Dermis blood vessel endothelial cell (primary cell): ENCODE measurements at regions not wholly inside any gene's neighbourhood (a gene's known extent, or its start where the extent isn't known, plus 50 kb on each side); places are given as distances from the start of the nearest gene placed in this dataset.
A peak's percentile ranks its signal among the peaks of the same experiment; 100 is the strongest.
"Not testable (repeated sequence)": the region's sequence is repeated elsewhere in the genome, so short reads cannot be mapped to it uniquely, and the experiment has no call there.

ENCODE experiments used
- DNase-seq: peaks from one replicate; pipeline ENCODE4 v3.0.0; 2010

GRCh38 chr4:189800545-189801088 is 140.1 kb upstream of the FRG1 start:
- DNase-seq, result no peak

- no peak for DNase-seq
Observed at GRCh38 chr4:189802884-189803283, 137.8 kb upstream of the FRG1 start.

GRCh38 chr4:189804894-189805293 is 135.8 kb upstream of the FRG1 start:
- no peak for DNase-seq

- no peak for DNase-seq
Observed at GRCh38 chr4:189806506-189806905, 134.2 kb upstream of the FRG1 start.

- DNase-seq, result no peak
Observed at GRCh38 chr4:189807031-189807430, 133.6 kb upstream of the FRG1 start.

- DNase-seq, result no peak
Observed at GRCh38 chr4:189809241-189809735, 131.4 kb upstream of the FRG1 start.

- no peak for DNase-seq
Observed at GRCh38 chr4:189809839-189810238, 130.8 kb upstream of the FRG1 start.

GRCh38 chr4:189810318-189811181 is 130.1 kb upstream of the FRG1 start:
- not testable (repeated sequence) for DNase-seq

- no peak for DNase-seq
Observed at GRCh38 chr4:189815404-189816192, 125.1 kb upstream of the FRG1 start.

GRCh38 chr4:189822326-189822725 is 118.3 kb upstream of the FRG1 start:
- DNase-seq, result no peak

GRCh38 chr4:189823591-189823990 is 117.1 kb upstream of the FRG1 start:
- DNase-seq, result no peak

GRCh38 chr4:189825466-189825865 is 115.2 kb upstream of the FRG1 start:
- no peak for DNase-seq

GRCh38 chr4:189826657-189827056 is 114.0 kb upstream of the FRG1 start:
- DNase-seq, result no peak

GRCh38 chr4:189828081-189828697 is 112.5 kb upstream of the FRG1 start:
- DNase-seq, result no peak

- no peak for DNase-seq
Observed at GRCh38 chr4:189832528-189832927, 108.1 kb upstream of the FRG1 start.

- no peak for DNase-seq
Observed at GRCh38 chr4:189834616-189835015, 106.1 kb upstream of the FRG1 start.

GRCh38 chr4:189835505-189835904 is 105.2 kb upstream of the FRG1 start:
- peak; percentile 26 for DNase-seq

GRCh38 chr4:189837471-189837870 is 103.2 kb upstream of the FRG1 start:
- DNase-seq, result no peak

- DNase-seq, result no peak
Observed at GRCh38 chr4:189838821-189839497, 101.7 kb upstream of the FRG1 start.

GRCh38 chr4:189840356-189840755 is 100.3 kb upstream of the FRG1 start:
- no peak for DNase-seq

GRCh38 chr4:189843413-189844009 is 97.2 kb upstream of the FRG1 start:
- DNase-seq, result no peak
